GM21786 (cell line): ENCODE measurements at regions not wholly inside any gene's neighbourhood (a gene's known extent, or its start where the extent isn't known, plus 50 kb on each side); places are given as distances from the start of the nearest gene placed in this dataset.

Experiments
- ATAC-seq: cut with Tn5 transposase; IDR thresholded peaks from one replicate; pipeline ENCODE4 v1.9.1; 2021; ENCODE audit not compliant: unreplicated experiment

GRCh38 chr3:64318668-64319271 is 93.5 kb upstream of the PRICKLE2 start:
- ATAC-seq, result no peak

GRCh38 chr3:64318001-64318400 is 92.7 kb upstream of the PRICKLE2 start:
- no peak for ATAC-seq

GRCh38 chr3:64316971-64317370 is 91.7 kb upstream of the PRICKLE2 start:
- no peak for ATAC-seq

- ATAC-seq, result no peak
These were observed 86.3 kb upstream of the PRICKLE2 start for GRCh38 chr3:64311424-64312061.

- ATAC-seq, result no peak
These were observed 83.7 kb upstream of the PRICKLE2 start for GRCh38 chr3:64308931-64309330.

- no peak for ATAC-seq
These were observed 81.5 kb upstream of the PRICKLE2 start for GRCh38 chr3:64306745-64307144.

- ATAC-seq, result no peak
These were observed 80.5 kb upstream of the PRICKLE2 start for GRCh38 chr3:64305731-64306130.

- no peak for ATAC-seq
These were observed 79.7 kb upstream of the PRICKLE2 start for GRCh38 chr3:64304828-64305410.

GRCh38 chr3:64303881-64304280 is 78.6 kb upstream of the PRICKLE2 start:
- ATAC-seq, result no peak

- no peak for ATAC-seq
These were observed 78.1 kb upstream of the PRICKLE2 start for GRCh38 chr3:64303401-64303800.

- no peak for ATAC-seq
These were observed 76.2 kb upstream of the PRICKLE2 start for GRCh38 chr3:64301476-64301875.

GRCh38 chr3:64300790-64301423 is 75.6 kb upstream of the PRICKLE2 start:
- no peak for ATAC-seq

GRCh38 chr3:64299206-64299605 is 73.9 kb upstream of the PRICKLE2 start:
- ATAC-seq, result no peak

GRCh38 chr3:64297563-64297962 is 72.3 kb upstream of the PRICKLE2 start:
- no peak for ATAC-seq

- no peak for ATAC-seq
These were observed 70.3 kb upstream of the PRICKLE2 start for GRCh38 chr3:64295594-64295993.

- no peak for ATAC-seq
These were observed 69.5 kb upstream of the PRICKLE2 start for GRCh38 chr3:64294771-64295170.

- ATAC-seq, result no peak
These were observed 67.9 kb upstream of the PRICKLE2 start for GRCh38 chr3:64293121-64293520.

GRCh38 chr3:64291956-64292355 is 66.7 kb upstream of the PRICKLE2 start:
- no peak for ATAC-seq

GRCh38 chr3:64291345-64291744 is 66.1 kb upstream of the PRICKLE2 start:
- no peak for ATAC-seq

- no peak for ATAC-seq
These were observed 65.6 kb upstream of the PRICKLE2 start for GRCh38 chr3:64290864-64291263.

- ATAC-seq, result no peak
These were observed 64.9 kb upstream of the PRICKLE2 start for GRCh38 chr3:64290161-64290560.

GRCh38 chr3:64289622-64290021 is 64.4 kb upstream of the PRICKLE2 start:
- ATAC-seq, result no peak
